Cerebellar cortex (tissue), 1 donor: ENCODE measurements at regions not wholly inside any gene's neighbourhood (a gene's known extent, or its start where the extent isn't known, plus 50 kb on each side); places are given as distances from the start of the nearest gene placed in this dataset.
"Not testable (repeated sequence)": the region's sequence is repeated elsewhere in the genome, so short reads cannot be mapped to it uniquely, and the experiment has no call there.

Experiments
- DNase-seq: peaks from one replicate; pipeline ENCODE4 v3.0.0-alpha.2; 2015; ENCODE audit warnings: low spot score

- no peak for DNase-seq
Observed at GRCh38 chr5:106113922-106114321, 1556.8 kb downstream of the EFNA5 start.

DNA sequence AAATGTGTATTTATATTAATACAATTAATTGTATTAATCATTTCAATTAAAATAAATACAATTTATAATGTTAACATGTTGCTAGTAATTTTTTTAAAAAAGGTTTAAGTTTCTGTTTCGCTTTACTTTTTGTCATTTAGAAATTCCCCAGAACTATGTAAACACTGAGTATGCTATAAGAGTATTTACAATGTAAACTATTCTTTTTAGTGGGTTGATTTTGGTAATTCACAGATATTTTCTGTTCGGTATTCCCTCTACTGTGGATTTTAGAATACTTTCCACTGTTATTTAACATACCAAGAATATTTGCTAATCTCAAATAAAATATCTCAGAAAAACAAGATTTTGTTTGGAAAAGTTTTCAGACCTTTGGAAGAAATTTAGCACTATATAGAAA, 1564.4 kb downstream of the EFNA5 start:
- no peak for DNase-seq

DNA sequence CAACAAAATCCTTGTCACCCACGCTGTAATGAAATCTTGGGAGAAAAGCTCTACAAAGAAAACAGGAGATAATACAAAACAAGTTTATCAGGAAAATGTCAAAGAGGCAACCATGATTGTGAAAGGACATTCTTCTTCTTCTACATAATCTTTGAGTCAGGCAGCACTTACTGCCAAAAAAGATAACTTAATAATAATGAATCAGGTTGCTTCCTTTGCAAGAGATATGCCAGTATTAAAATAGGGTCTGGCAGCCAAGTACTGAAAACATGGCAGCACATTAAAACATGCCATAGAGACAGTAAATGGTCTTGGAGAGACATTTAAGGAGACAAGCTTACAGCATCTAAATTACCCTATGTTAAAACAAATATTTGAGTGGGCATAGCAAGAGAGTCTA, 1573.4 kb downstream of the EFNA5 start:
- DNase-seq, result no peak

DNA sequence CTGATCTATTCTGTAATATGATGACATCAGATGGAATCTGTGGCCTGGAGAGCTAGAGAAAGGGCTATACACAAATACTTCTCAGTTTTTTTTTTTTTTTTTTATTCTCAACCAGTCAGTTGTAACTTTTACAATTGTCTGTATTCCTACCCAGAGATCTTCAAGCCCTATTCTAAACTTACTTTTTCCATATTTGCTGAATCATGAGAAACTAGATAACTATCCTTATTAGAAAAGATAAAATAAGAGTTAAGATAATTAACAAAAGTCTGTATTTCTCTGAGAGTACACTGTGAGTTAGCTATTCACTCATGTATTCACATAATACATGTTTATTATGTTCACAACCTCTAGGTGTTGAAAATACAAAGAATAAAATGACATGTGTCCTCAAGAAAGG, 1575.9 kb downstream of the EFNA5 start:
- DNase-seq, result no peak

DNA sequence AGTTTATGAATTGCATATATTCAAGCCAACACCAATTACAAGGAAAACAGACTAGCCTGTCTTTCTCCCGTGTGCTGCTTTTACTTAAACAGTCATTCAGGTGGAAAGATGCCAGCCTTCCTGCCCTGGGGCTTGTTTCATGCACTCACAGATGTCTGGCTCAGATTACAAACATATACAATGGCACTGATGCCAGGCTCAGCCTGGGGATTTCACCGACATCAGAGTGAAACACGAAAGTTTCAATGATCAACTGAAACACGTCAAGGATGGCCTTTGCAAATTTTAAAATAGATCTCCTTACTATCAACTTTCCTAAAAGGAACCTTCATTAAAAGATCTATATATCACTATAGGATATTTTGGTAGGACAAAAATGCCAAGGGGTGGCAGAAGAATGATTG, 1576.5 kb downstream of the EFNA5 start:
- DNase-seq, result no peak

DNA sequence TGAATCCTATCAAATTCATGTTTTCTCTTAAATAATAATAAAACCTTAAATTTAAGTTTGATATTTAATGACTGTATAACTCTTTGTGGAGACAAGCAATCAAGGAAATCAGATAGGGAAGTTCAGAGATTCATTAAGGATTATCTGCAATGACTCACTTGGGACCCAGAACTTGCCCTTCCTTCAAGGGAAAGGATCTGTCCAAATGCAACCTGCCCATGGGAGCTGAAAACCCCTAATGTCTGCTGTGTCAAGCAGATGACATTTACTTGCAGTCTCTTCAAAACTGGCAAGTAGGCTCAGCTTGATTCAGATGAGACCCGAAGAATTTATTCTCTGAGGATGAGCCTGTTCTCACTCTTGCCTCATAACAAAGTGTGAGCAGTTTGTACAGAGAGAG, 1577.6 kb downstream of the EFNA5 start:
- no peak for DNase-seq

GRCh38 chr5:106092455-106092854, 1578.3 kb downstream of the EFNA5 start:
- DNase-seq, result no peak

DNA sequence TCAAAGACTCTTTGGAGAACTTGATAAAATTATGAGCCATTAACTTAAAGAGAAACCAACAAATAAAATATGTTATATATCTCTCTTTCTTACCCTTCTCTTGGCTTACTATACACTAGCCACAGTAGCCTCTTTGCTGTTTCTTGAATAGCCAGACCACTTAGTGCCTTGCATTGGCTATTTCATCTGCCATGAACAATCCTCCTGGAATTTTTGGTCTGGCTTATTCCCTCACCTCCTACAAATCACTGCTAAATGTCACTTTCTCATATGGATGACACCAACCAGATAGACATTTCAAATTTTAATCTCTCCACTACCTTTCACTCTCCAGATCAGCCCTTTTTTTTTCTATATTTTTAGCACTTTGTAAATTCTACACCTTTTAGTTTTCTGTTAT, 1581.7 kb downstream of the EFNA5 start:
- no peak for DNase-seq

- DNase-seq, result no peak
Observed at GRCh38 chr5:106088462-106088861, 1582.3 kb downstream of the EFNA5 start.

DNA sequence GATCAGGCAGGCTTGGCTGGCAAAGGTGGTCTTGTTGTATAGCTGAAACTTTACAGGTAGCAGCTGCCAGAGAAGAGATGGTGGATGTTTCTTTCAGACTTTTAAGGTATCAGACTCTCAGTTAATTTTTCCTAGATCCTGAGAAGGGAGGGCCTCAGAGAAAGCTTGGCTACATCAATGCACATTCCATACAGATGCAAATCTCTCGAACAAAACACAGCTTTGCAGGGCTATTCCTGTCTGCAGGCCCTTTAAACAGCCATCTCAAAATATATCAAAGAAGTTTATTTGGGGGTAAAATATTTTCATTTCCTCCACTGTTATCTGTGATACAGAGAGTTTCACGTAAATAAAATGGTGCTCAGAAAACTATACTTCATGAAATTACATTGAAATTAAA, 1584.4 kb downstream of the EFNA5 start:
- DNase-seq, result no peak

GRCh38 chr5:106085556-106085955, 1585.2 kb downstream of the EFNA5 start:
- DNase-seq, result no peak

- no peak for DNase-seq
Observed at GRCh38 chr5:106085136-106085535, 1585.6 kb downstream of the EFNA5 start.

- no peak for DNase-seq
Observed at GRCh38 chr5:106080535-106080934, 1590.2 kb downstream of the EFNA5 start.

DNA sequence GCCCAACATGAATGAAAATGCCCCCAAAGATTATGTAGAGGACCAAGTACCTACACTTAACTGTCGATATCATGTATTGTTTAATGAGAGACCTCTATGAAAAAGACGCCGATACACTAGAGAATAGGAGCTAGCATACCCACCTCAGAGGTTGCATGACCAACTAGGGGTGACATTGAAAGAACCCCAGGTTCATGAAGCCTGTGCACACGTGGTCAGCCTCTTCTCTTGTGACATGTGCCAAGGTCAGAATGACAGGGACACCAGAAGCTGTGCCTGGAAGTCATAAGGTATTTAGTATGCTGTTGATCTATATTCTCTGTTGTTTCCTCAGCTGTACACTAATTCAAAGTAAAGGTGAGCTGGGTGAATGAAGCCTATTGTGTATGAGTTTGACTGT, 1594.1 kb downstream of the EFNA5 start:
- no peak for DNase-seq

DNA sequence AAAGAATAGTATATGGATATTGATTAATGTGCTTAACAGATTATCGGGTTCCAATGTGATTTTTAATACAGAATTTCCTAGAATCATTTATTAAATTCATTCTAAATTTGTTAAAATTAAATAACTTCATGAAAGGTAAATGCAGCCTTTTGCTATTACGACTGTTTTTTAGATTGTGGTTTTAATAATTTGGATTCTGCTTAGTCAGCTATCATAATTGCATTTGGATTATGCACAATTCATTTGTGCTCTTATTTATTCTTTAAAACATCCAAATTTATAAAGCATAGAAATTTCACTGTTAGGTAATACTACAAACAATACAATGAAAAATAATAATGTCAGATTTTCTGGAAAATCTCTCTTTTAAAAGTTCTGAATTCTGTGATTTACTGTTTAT, 1598.5 kb downstream of the EFNA5 start:
- DNase-seq, result no peak

DNA sequence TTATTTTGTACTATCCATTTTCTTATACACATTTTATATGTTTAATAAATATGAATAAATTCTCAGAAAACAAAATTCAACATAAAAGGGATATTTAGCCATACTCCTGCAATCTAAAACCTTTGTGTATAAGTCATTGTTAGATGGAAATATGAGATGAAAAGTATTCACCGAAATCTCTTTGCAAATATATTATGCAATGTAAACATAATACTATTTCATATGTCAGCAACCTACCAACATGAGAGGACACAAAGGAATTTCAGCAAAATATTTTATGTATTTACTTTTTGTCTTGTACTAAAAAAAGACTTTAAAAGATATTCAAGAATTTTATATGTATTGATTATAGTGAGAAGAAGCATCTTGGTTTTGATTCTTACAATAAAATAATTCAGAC, 1623.4 kb downstream of the EFNA5 start:
- no peak for DNase-seq

- DNase-seq, result not testable (repeated sequence)
Observed at GRCh38 chr5:106032069-106032468, 1638.7 kb downstream of the EFNA5 start.

GRCh38 chr5:106028314-106028713, 1642.4 kb downstream of the EFNA5 start:
- DNase-seq, result no peak

DNA sequence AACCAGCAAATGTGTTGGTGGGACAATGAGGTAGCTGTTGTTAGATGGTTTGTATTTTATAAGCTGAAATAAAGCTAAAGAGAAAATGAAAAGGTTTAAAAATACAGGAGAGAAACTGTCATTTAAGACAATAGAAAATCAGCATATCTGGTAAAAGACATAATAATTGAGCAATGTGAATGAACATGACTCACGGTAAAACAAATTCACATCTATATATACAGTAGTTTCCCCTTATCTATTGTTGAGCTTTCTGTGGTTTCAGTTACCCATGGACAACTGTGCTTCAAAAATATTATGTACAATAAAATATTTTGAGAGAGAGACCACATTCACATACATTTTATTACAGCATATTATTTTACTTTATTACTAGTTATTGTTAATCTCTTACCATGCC, 1649.8 kb downstream of the EFNA5 start:
- DNase-seq, result no peak

DNA sequence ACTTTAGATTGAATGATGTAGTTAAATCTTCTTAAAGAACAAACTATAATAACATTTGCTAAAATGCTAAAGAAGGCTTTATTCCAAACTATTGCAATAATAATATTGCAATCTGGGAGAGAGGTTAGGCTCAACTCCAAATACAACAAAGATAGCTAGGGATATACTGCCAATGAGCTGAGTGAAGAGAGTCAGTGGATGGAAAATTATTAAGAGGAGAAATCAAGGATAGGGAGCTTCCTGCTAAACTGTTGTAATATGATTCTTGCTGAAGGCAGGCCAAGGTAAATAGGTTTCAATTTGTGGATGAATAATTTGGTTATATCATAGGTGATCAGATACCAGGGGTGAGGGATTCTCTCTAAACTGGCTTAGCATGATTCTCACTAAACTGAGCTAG, 1651.5 kb downstream of the EFNA5 start:
- DNase-seq, result no peak

- DNase-seq, result no peak
Observed at GRCh38 chr5:106017243-106017857, 1653.4 kb downstream of the EFNA5 start.

DNA sequence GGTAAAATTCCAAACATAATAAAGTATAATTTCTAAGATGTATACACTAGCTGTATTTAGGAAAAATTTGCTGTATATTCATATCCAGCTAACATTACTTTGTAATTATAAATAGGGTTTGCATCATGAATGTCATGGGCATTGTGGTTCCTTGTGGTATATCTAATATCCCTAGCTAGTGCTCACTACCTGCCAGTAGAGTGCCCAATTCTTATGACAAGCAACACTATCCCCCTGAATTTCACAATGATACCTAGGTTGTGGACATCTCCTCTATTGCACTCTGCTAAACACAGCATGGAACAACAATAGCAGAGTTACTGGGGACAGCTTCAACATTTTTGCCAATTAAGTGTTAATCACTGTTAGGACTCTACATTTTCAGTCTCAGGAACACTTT, 1656.5 kb downstream of the EFNA5 start:
- DNase-seq, result no peak

DNA sequence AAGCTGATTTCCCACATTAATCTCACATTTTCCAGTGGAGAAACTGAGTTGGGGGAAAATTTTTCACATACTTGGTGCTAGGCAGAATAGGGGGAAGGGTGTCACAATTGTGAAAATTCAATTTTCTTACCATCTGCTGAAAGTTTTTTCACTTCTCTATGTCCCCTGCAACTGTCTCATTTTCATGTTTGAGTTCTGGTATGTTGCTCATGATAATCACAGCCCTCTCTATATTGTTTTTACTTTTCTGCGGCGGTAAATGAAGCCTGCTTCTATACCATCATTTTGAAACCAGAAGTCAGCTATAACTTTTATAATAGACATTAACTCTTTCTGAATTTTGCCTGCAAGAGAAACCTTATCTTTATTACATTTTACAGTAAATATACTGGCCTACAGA, 1664.5 kb downstream of the EFNA5 start:
- no peak for DNase-seq

- DNase-seq, result not testable (repeated sequence)
Observed at GRCh38 chr5:105998991-105999390, 1671.7 kb downstream of the EFNA5 start.

DNA sequence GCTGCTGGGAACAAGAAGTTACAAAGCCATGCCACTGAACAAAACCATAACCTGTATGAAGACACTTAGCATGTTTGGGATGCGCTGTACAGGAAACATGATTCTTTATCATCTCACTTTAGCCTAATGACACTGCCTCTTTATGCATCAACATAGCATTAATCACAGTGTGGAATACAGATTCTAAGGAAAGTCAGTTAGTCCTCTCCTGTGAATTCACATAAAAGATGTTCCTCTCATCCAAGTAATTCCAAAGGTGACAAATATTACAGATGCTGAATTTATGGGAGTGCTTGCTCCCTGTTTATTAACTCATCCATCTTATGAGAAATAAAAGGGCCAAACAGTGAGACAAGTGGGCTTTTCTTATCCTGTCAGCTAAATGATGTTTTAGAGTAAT, 1677.7 kb downstream of the EFNA5 start:
- no peak for DNase-seq
